Esophagus muscularis mucosa (tissue), 4 donors: ENCODE measurements at regions not wholly inside any gene's neighbourhood (a gene's known extent, or its start where the extent isn't known, plus 50 kb on each side); places are given as distances from the start of the nearest gene placed in this dataset.

ENCODE experiments used
- DNase-seq: peaks from one replicate; pipeline ENCODE4 v3.0.0-alpha.2; 2017; ENCODE audit errors: extremely low spot score
- H3K27ac ChIP-seq, 4 donors: fragments of 200-600 bp; sonication (generic); replicated peaks in 1 of 4; 1 replicate in 3 of 4; 2 replicates in 1 of 4; pipeline ENCODE4 v1.5.1; 2016 to 2019; ENCODE audit warnings: mild to moderate bottlenecking in 1 of 4
- H3K27me3 ChIP-seq, 4 donors: fragments of 200-600 bp; sonication (generic); one replicate each; pipeline versions ENCODE4 v1.5.1 to v1.6.0; 2016 to 2019
- H3K36me3 ChIP-seq, 4 donors: fragments of 200-600 bp; sonication (generic); one replicate each; pipeline ENCODE4 v1.5.1; 2016 to 2019
- H3K4me1 ChIP-seq, 4 donors: fragments of 200-600 bp; sonication (generic); one replicate each; pipeline ENCODE4 v1.5.1; 2016 to 2019
- H3K4me3 ChIP-seq, 4 donors: fragments of 200-600 bp; sonication (generic); 1 replicate in 2 of 4; 2 replicates in 2 of 4; pipeline ENCODE4 v1.5.1; 2016 to 2019; ENCODE audit warnings: mild to moderate bottlenecking in 4 of 4, moderate library complexity in 1 of 4
- H3K9me3 ChIP-seq, 4 donors: fragments of 200-600 bp; sonication (generic); 1 replicate in 3 of 4; 2 replicates in 1 of 4; pipeline ENCODE4 v1.5.1; 2016 to 2019
- EP300 ChIP-seq: sonication (generic); formaldehyde crosslinking; IDR thresholded peaks from one replicate; pipeline ENCODE4 v1.6.1; 2017; ENCODE audit warnings: antibody characterized with exemption
- POLR2A ChIP-seq: fragments of 450-650 bp; IDR thresholded peaks from one replicate; pipeline ENCODE4 v1.6.1; 2017; ENCODE audit warnings: antibody characterized with exemption, moderate library complexity, mild to moderate bottlenecking, low read depth
- POLR2AphosphoS5 ChIP-seq, 2 donors: sonication (generic); formaldehyde crosslinking; IDR thresholded peaks; one replicate each; pipeline ENCODE4 v1.6.1; 2017; ENCODE audit warnings: antibody characterized with exemption in 2 of 2
- WGBS: methylation state at CpG from one replicate; pipeline ENCODE4 v1.1.5; 2018; 5-methylcytosine and 5-hydroxymethylcytosine counted together
- intact Hi-C: fragments of 100-400 bp; cut with DNase I; formaldehyde crosslinking; loops from one replicate; pipeline ENCODE4 v1.15.1; 2023
- TF ChIP-seq, protein P1 (sequence below), 3 experiments: fragments of 200-600 bp in 2 of 3; fragments of 450-650 bp in 1 of 3; sonication (generic) in 2 of 3; IDR thresholded peaks; one replicate each; pipeline ENCODE4 v1.5.1; 2017 to 2019; ENCODE audit warnings: antibody characterized with exemption in 3 of 3, mild to moderate bottlenecking in 2 of 3, moderate library complexity in 1 of 3

DNA sequence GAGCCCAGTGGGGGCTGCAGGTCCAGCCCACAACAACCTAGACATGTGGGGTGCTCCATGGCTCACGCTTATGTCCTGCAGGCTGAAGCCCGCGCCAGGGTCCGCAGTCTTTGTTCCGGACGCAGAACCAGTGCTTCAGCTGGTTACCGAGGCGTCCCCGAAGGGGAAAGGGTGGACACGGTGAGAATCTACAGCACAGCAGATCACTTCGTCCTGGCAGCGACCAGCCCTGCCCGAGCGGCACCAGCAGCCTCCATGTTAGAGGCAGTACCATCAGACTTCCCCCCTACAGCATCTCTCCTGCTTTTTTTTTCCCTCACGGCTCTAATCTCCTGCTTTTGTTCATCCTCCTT lies 1736.4 kb downstream of the TP53TG3F start:
- Histone ChIP-seq H3K4me3 (no peak overlapping the region), H3K27ac (no peak overlapping the region), H3K9me3 (no peaks in the 10 kb centered on the region), H3K36me3 (no peaks in the 10 kb centered on the region), H3K4me1 (no peaks in the 10 kb centered on the region), H3K27me3 (peaks cover 0 to 24% (median 0%) of the 10 kb centered on the region in 4 donors)
- DNase-seq: peak; percentile 68
- WGBS: 88% methylated on average over 15 of the region's 15 CpGs
- intact Hi-C loops: no loop called here
- TF ChIP-seq POLR2A: no peak
- no peak for TF ChIP-seq POLR2AphosphoS5 (IDR thresholded peaks at IDR 0.05)
- TF ChIP-seq, protein P1, sequence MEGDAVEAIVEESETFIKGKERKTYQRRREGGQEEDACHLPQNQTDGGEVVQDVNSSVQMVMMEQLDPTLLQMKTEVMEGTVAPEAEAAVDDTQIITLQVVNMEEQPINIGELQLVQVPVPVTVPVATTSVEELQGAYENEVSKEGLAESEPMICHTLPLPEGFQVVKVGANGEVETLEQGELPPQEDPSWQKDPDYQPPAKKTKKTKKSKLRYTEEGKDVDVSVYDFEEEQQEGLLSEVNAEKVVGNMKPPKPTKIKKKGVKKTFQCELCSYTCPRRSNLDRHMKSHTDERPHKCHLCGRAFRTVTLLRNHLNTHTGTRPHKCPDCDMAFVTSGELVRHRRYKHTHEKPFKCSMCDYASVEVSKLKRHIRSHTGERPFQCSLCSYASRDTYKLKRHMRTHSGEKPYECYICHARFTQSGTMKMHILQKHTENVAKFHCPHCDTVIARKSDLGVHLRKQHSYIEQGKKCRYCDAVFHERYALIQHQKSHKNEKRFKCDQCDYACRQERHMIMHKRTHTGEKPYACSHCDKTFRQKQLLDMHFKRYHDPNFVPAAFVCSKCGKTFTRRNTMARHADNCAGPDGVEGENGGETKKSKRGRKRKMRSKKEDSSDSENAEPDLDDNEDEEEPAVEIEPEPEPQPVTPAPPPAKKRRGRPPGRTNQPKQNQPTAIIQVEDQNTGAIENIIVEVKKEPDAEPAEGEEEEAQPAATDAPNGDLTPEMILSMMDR (IDR thresholded peaks at IDR 0.05): no peak
- TF ChIP-seq EP300: no peak

DNA sequence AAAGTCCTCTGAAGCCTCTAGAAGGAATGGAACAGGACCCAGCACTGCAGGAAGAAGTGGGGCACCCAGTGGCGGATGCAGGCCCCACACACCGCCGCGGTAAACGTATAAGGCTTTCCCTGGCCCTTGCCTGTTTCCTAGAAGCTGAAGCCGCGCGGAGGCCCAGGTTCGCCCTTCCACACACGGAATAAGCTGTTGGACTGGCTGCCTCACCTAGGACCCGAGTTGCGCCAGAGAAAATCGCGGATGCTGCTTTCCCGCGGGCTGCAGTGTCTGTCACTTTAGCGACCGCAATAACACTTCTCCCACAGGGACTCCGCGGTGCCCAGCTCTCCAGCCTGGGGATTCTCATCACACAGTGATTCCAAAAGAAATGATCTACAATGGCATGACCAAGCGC lies 1736.9 kb downstream of the TP53TG3F start:
- WGBS: 91% methylated on average over 15 of the region's 21 CpGs
- Histone ChIP-seq H3K27ac (no peak overlapping the region), H3K36me3 (no peaks in the 10 kb centered on the region), H3K27me3 (peaks cover 0 to 24% (median 0%) of the 10 kb centered on the region in 4 donors), H3K4me1 (no peaks in the 10 kb centered on the region), H3K4me3 (no peak overlapping the region), H3K9me3 (no peaks in the 10 kb centered on the region)
- peak; percentile 55 for DNase-seq
- no peak for TF ChIP-seq POLR2A
- TF ChIP-seq EP300: no peak
- TF ChIP-seq, protein P1 (IDR thresholded peaks at IDR 0.05): no peak
- TF ChIP-seq POLR2AphosphoS5 (IDR thresholded peaks at IDR 0.05): no peak
- intact Hi-C loops: no loop called here

DNA sequence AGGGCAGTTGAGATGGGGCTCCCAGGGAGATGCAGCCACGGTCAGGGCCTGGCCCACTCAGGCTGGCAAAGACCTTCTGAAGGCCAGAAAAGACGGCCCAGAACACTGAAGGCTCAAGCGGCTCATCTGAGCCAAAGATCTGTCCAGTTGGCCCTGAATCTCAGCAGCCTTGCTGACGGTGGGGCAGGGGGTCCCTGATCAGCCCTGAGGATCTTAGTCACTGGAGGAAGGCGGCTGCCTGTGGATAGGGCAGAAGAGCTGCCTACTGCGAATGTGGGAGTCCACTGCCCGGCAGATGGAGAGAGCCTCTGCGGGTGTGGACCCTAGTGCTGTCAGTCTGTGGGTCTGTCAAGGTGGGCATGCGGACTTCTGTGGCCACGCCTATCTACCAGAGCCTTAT lies 1738.2 kb downstream of the TP53TG3F start:
- intact Hi-C loops: no loop called here
- 78% methylated on average over 7 of the region's 10 CpGs for WGBS

DNA sequence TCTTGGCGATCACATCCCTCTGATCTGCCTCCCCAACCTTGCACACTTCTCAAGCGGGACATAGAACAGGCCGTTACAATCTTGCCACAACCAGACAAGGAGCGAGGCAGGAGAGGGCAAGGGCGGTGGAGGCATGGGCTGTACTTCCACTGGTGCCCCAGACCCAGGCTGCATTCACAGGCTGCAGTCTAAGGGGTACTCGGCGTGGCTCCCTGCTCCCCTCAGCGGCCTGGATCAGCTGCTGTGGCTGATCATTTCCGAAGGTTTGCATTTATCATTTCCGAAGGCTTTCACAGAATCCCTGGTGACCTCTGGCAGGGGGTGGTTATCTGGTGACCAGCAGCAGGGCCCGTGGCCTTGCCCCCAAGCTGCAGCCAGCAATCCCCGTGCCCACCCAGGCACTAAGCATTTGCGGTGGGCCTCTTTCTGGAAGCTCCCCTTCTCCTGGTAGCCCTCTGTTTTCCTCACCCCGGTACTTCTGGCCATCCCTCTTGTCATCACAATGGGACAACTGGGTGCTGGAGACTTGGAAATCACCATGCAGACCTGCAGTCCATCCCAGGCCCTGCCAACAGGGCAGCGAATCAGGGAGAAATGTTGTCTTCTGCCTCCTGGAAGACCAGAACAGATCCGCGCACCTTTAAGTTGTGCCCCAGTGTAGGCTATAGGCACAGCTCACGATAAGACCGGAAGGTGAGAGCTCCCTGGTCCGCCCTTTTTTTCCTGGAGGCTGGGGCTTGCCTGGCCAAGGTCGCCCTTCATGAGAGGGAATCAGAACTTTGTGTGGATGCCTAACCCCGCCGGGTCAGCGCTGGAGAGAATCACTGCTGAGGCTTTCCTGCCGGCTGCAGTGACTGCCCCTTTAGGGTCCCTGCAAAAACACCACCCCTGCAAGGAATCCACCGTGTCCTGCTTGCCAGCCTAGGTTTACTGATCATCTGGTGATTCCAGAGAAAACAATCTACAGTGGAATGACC lies 1739.1 kb downstream of the TP53TG3F start:
- H3K27ac ChIP-seq: no peak overlapping the region
- no peak overlapping the region for H3K4me3 ChIP-seq
- TF ChIP-seq POLR2AphosphoS5 (IDR thresholded peaks at IDR 0.05): no peak
- TF ChIP-seq POLR2A: no peak
- no peak for TF ChIP-seq EP300
- TF ChIP-seq, protein P1 (IDR thresholded peaks at IDR 0.05): no peak
- 78% methylated on average over 21 of the region's 26 CpGs for WGBS
- H3K27me3 ChIP-seq: peaks cover 0 to 28% (median 0%) of the 10 kb centered on the region in 4 donors
- intact Hi-C loops: no loop called here
- peaks cover 0 to 9% (median 0%) of the 10 kb centered on the region in 4 donors for H3K9me3 ChIP-seq
- H3K4me1 ChIP-seq: no peaks in the 10 kb centered on the region
- no peaks in the 10 kb centered on the region for H3K36me3 ChIP-seq
- DNase-seq: peak; percentile 80

More for the DNA sequence above, 1738.2 kb downstream of the TP53TG3F start:
- peaks cover 0 to 24% (median 0%) of the 10 kb centered on the region in 4 donors for H3K27me3 ChIP-seq
- no peaks in the 10 kb centered on the region for H3K4me1 ChIP-seq
- no peak overlapping the region for H3K27ac ChIP-seq
- H3K9me3 ChIP-seq: peaks cover 0 to 9% (median 0%) of the 10 kb centered on the region in 4 donors
- no peaks in the 10 kb centered on the region for H3K36me3 ChIP-seq
- H3K4me3 ChIP-seq: no peak overlapping the region
- DNase-seq: peak; percentile 70
- TF ChIP-seq, protein P1 (IDR thresholded peaks at IDR 0.05): no peak
- TF ChIP-seq POLR2AphosphoS5 (IDR thresholded peaks at IDR 0.05): no peak
- no peak for TF ChIP-seq EP300
- no peak for TF ChIP-seq POLR2A
